Suprapubic skin (tissue), 4 donors: ENCODE measurements at regions not wholly inside any gene's neighbourhood (a gene's known extent, or its start where the extent isn't known, plus 50 kb on each side); places are given as distances from the start of the nearest gene placed in this dataset.

ENCODE experiments used
- DNase-seq, 2 donors: peaks; one replicate each; pipeline ENCODE4 v3.0.0-alpha.2; 2019; ENCODE audit warnings: low spot score in 2 of 2
- H3K27ac ChIP-seq: fragments of 200-600 bp; sonication (generic); one replicate; pipeline ENCODE4 v1.5.1; 2019
- H3K27me3 ChIP-seq: fragments of 200-600 bp; sonication (generic); one replicate; pipeline ENCODE4 v1.5.1; 2019
- H3K36me3 ChIP-seq: fragments of 200-600 bp; sonication (generic); one replicate; pipeline ENCODE4 v1.5.1; 2019
- H3K4me1 ChIP-seq: fragments of 200-600 bp; sonication (generic); one replicate; pipeline ENCODE4 v1.5.1; 2019
- H3K4me3 ChIP-seq: fragments of 200-600 bp; sonication (generic); one replicate; pipeline ENCODE4 v1.5.1; 2019; ENCODE audit warnings: mild to moderate bottlenecking
- H3K9me3 ChIP-seq: fragments of 200-600 bp; sonication (generic); one replicate; pipeline ENCODE4 v1.5.1; 2019
- EP300 ChIP-seq: sonication (generic); formaldehyde crosslinking; IDR thresholded peaks from one replicate; pipeline ENCODE4 v1.6.1; 2017; ENCODE audit warnings: antibody characterized with exemption
- POLR2A ChIP-seq, 2 donors: fragments of 450-650 bp; IDR thresholded peaks; one replicate each; pipeline ENCODE4 v1.6.1; 2017; ENCODE audit warnings: antibody characterized with exemption in 2 of 2, mild to moderate bottlenecking in 2 of 2, moderate library complexity in 2 of 2
- POLR2AphosphoS5 ChIP-seq, 3 donors: sonication (generic); formaldehyde crosslinking; IDR thresholded peaks; one replicate each; pipeline ENCODE4 v1.6.1; 2017; ENCODE audit warnings: antibody characterized with exemption in 3 of 3
- WGBS: methylation state at CpG from one replicate; pipeline ENCODE4 v1.1.5; 2018; 5-methylcytosine and 5-hydroxymethylcytosine counted together
- TF ChIP-seq, protein P1 (sequence below), 2 donors: fragments of 200-600 bp in 1 of 2; fragments of 450-650 bp in 1 of 2; sonication (generic) in 1 of 2; IDR thresholded peaks; one replicate each; pipeline ENCODE4 v1.5.1; 2016 to 2019; ENCODE audit warnings: antibody characterized with exemption in 2 of 2, mild to moderate bottlenecking in 1 of 2, moderate library complexity in 1 of 2

- Histone ChIP-seq H3K36me3 (no peaks in the 10 kb centered on the region), H3K4me3 (no peak overlapping the region), H3K27me3 (no peaks in the 10 kb centered on the region), H3K4me1 (no peaks in the 10 kb centered on the region), H3K9me3 (peaks cover 12% of the 10 kb centered on the region), H3K27ac (no peak overlapping the region)
- TF ChIP-seq EP300 (no peak), POLR2A (IDR thresholded peaks at IDR 0.05) (no peak), POLR2AphosphoS5 (IDR thresholded peaks at IDR 0.05) (no peak)
- TF ChIP-seq, protein P1, sequence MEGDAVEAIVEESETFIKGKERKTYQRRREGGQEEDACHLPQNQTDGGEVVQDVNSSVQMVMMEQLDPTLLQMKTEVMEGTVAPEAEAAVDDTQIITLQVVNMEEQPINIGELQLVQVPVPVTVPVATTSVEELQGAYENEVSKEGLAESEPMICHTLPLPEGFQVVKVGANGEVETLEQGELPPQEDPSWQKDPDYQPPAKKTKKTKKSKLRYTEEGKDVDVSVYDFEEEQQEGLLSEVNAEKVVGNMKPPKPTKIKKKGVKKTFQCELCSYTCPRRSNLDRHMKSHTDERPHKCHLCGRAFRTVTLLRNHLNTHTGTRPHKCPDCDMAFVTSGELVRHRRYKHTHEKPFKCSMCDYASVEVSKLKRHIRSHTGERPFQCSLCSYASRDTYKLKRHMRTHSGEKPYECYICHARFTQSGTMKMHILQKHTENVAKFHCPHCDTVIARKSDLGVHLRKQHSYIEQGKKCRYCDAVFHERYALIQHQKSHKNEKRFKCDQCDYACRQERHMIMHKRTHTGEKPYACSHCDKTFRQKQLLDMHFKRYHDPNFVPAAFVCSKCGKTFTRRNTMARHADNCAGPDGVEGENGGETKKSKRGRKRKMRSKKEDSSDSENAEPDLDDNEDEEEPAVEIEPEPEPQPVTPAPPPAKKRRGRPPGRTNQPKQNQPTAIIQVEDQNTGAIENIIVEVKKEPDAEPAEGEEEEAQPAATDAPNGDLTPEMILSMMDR (IDR thresholded peaks at IDR 0.05): no peak
- 76% methylated on average over 2 of the region's 2 CpGs for WGBS
- DNase-seq: no peak
Measured at GRCh38 chr5:156093024-156093423, 233.9 kb upstream of the SGCD start.

- WGBS: 75% methylated on average over 4 of the region's 4 CpGs
- H3K27ac ChIP-seq: no peak overlapping the region
- no peak for TF ChIP-seq POLR2AphosphoS5 (IDR thresholded peaks at IDR 0.05)
- TF ChIP-seq, protein P1 (IDR thresholded peaks at IDR 0.05): no peak
- no peak for TF ChIP-seq EP300
- TF ChIP-seq POLR2A (IDR thresholded peaks at IDR 0.05): no peak
- peaks cover 12% of the 10 kb centered on the region for H3K9me3 ChIP-seq
- no peak overlapping the region for H3K4me3 ChIP-seq
- H3K27me3 ChIP-seq: no peaks in the 10 kb centered on the region
- H3K36me3 ChIP-seq: no peaks in the 10 kb centered on the region
- no peaks in the 10 kb centered on the region for H3K4me1 ChIP-seq
- no peak for DNase-seq
Measured at GRCh38 chr5:156094001-156094400, 233.0 kb upstream of the SGCD start.

DNA sequence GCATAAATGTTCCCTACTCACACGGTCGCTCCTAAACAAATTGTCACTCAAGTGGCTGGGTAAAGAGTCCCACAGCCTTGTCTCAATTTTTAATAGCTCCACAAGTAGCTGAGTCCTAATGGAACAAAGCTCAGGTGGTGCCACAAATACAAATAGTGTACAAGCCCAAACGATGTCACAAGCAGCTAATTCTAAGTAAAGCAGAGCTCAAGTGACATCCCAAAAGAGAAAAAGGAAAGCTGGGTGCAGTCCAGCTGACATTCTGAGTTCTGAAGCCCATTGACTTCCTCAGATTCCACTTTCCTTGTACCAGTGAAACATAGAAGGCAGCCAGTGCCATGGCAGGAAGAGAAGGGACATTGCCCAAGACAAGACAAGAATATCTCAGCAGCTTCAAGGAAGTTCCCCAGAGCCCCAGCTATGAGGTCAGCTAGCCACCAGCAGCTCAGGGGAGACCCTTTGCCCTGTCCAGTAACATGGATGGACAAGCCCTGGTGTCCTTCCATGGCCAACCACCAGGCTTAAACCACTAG, 231.2 kb upstream of the SGCD start:
- Histone ChIP-seq H3K9me3 (peaks cover 5% of the 10 kb centered on the region), H3K4me3 (no peak overlapping the region), H3K27me3 (no peaks in the 10 kb centered on the region), H3K4me1 (no peaks in the 10 kb centered on the region), H3K27ac (no peak overlapping the region), H3K36me3 (no peaks in the 10 kb centered on the region)
- WGBS: 86% methylated on average over 3 of the region's 3 CpGs
- DNase-seq: no peak
- TF ChIP-seq, protein P1 (IDR thresholded peaks at IDR 0.05): no peak
- TF ChIP-seq POLR2AphosphoS5 (IDR thresholded peaks at IDR 0.05) (no peak), EP300 (no peak), POLR2A (IDR thresholded peaks at IDR 0.05) (no peak)

DNA sequence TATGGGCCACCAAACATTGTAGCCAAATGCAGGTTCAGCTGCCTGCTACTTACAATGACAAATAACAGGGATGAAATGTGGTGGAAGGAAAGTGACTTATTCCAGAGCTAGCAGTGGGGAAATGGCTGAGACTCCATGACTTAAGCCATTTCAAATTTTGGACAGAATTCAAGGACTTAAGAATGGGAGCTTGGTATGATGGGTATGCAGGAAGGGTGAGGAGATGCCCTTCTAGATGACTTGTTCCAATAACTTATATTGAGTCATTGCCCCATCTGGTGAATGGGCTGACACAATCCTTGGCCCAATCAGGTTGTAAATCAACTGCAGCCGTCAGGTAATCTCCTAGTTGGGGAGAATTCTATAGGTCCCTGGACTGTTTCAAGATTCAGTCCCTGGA, 230.7 kb upstream of the SGCD start:
- Histone ChIP-seq H3K27ac (no peak overlapping the region), H3K27me3 (no peaks in the 10 kb centered on the region), H3K36me3 (no peaks in the 10 kb centered on the region), H3K9me3 (peaks cover under 1% of the 10 kb centered on the region), H3K4me3 (no peak overlapping the region), H3K4me1 (no peaks in the 10 kb centered on the region)
- WGBS: 70% methylated on average over 1 of the region's 1 CpG
- TF ChIP-seq POLR2A (IDR thresholded peaks at IDR 0.05) (no peak), POLR2AphosphoS5 (IDR thresholded peaks at IDR 0.05) (no peak), EP300 (no peak)
- TF ChIP-seq, protein P1 (IDR thresholded peaks at IDR 0.05): no peak
- DNase-seq: no peak

- WGBS: 69% methylated on average over 2 of the region's 2 CpGs
- TF ChIP-seq EP300 (no peak), POLR2A (IDR thresholded peaks at IDR 0.05) (no peak), POLR2AphosphoS5 (IDR thresholded peaks at IDR 0.05) (no peak)
- TF ChIP-seq, protein P1 (IDR thresholded peaks at IDR 0.05): no peak
- Histone ChIP-seq H3K27ac (no peak overlapping the region), H3K36me3 (no peaks in the 10 kb centered on the region), H3K27me3 (no peaks in the 10 kb centered on the region), H3K9me3 (no peaks in the 10 kb centered on the region), H3K4me3 (no peak overlapping the region), H3K4me1 (no peaks in the 10 kb centered on the region)
- no peak for DNase-seq
Measured at GRCh38 chr5:156103155-156103885, 223.6 kb upstream of the SGCD start.
